Uterus (tissue), 3 donors: ENCODE measurements at regions not wholly inside any gene's neighbourhood (a gene's known extent, or its start where the extent isn't known, plus 50 kb on each side); places are given as distances from the start of the nearest gene placed in this dataset.

ENCODE experiments used
- DNase-seq, 2 donors: peaks; one replicate each; pipeline ENCODE4 v3.0.0-alpha.2; 2019 to 2020
- H3K27ac ChIP-seq, 2 donors: fragments of 200-600 bp; sonication (generic); 1 replicate in 1 of 2; 2 replicates in 1 of 2; pipeline ENCODE4 v1.5.1; 2016 to 2018
- H3K27me3 ChIP-seq, 2 donors: fragments of 200-600 bp; sonication (generic); one replicate each; pipeline ENCODE4 v1.5.1; 2018 to 2019; ENCODE audit warnings: control low read depth in 1 of 2
- H3K36me3 ChIP-seq, 2 donors: fragments of 200-600 bp; sonication (generic); one replicate each; pipeline ENCODE4 v1.5.1; 2019; ENCODE audit warnings: control low read depth in 1 of 2
- H3K4me1 ChIP-seq, 2 donors: fragments of 200-600 bp; sonication (generic); one replicate each; pipeline ENCODE4 v1.5.1; 2018 to 2019; ENCODE audit warnings: control low read depth in 1 of 2
- H3K4me3 ChIP-seq, 2 donors: fragments of 200-600 bp; sonication (generic); 1 replicate in 1 of 2; 2 replicates in 1 of 2; pipeline ENCODE4 v1.5.1; 2018 to 2019; ENCODE audit warnings: mild to moderate bottlenecking in 1 of 2
- H3K9me3 ChIP-seq, 2 donors: fragments of 200-600 bp; sonication (generic); one replicate each; pipeline ENCODE4 v1.5.1; 2019; ENCODE audit warnings: control low read depth in 1 of 2
- CTCF ChIP-seq, 4 experiments: fragments of 200-600 bp in 2 of 4; fragments of 450-650 bp in 2 of 4; sonication (generic) in 2 of 4; IDR thresholded peaks; one replicate each; pipeline ENCODE4 v1.5.1; 2016 to 2019; ENCODE audit warnings: antibody characterized with exemption in 4 of 4, mild to moderate bottlenecking in 2 of 4, moderate library complexity in 1 of 4
- POLR2A ChIP-seq, 2 donors: fragments of 450-650 bp; IDR thresholded peaks; one replicate each; pipeline ENCODE4 v1.6.1; 2016; ENCODE audit warnings: antibody characterized with exemption in 2 of 2, mild to moderate bottlenecking in 1 of 2, moderate library complexity in 1 of 2
- intact Hi-C: fragments of 100-400 bp; cut with DNase I; formaldehyde crosslinking; loops from one replicate; pipeline ENCODE4 v1.15.1; 2023; ENCODE audit warnings: low total_unique reads
- donor health status: DM: yes; HTN: yes; CAD: no.

GRCh38 chr7:125119559-125120115 lies 190.0 kb upstream of the POT1 start:
- Histone ChIP-seq H3K9me3 (no peaks in the 10 kb centered on the region), H3K27me3 (no peaks in the 10 kb centered on the region), H3K4me3 (no peak overlapping the region), H3K27ac (no peak overlapping the region), H3K36me3 (no peaks in the 10 kb centered on the region), H3K4me1 (no peaks in the 10 kb centered on the region)
- intact Hi-C loops = no loop called here
- no peak for DNase-seq
- no peak for TF ChIP-seq POLR2A (IDR thresholded peaks at IDR 0.05)
- TF ChIP-seq CTCF (IDR thresholded peaks at IDR 0.05) = no peak

GRCh38 chr7:125118444-125118843 lies 188.8 kb upstream of the POT1 start:
- Histone ChIP-seq H3K4me1 (no peaks in the 10 kb centered on the region), H3K27ac (no peak overlapping the region), H3K27me3 (no peaks in the 10 kb centered on the region), H3K9me3 (no peaks in the 10 kb centered on the region), H3K4me3 (no peak overlapping the region), H3K36me3 (no peaks in the 10 kb centered on the region)
- DNase-seq = no peak
- intact Hi-C loops = no loop called here
- TF ChIP-seq POLR2A (IDR thresholded peaks at IDR 0.05) = no peak
- no peak for TF ChIP-seq CTCF (IDR thresholded peaks at IDR 0.05)

- Histone ChIP-seq H3K27me3 (no peaks in the 10 kb centered on the region), H3K36me3 (no peaks in the 10 kb centered on the region), H3K9me3 (no peaks in the 10 kb centered on the region), H3K4me1 (no peaks in the 10 kb centered on the region), H3K4me3 (no peak overlapping the region), H3K27ac (no peak overlapping the region)
- DNase-seq = no peak
- intact Hi-C loops = no loop called here
- TF ChIP-seq POLR2A (IDR thresholded peaks at IDR 0.05) = no peak
- no peak for TF ChIP-seq CTCF (IDR thresholded peaks at IDR 0.05)
These were observed 183.2 kb upstream of the POT1 start for GRCh38 chr7:125112850-125113249.

- H3K27ac ChIP-seq = no peak overlapping the region
- no peaks in the 10 kb centered on the region for H3K4me1 ChIP-seq
- no peak for DNase-seq
- intact Hi-C loops = no loop called here
- H3K9me3 ChIP-seq = no peaks in the 10 kb centered on the region
- no peaks in the 10 kb centered on the region for H3K36me3 ChIP-seq
- no peaks in the 10 kb centered on the region for H3K27me3 ChIP-seq
- no peak for TF ChIP-seq POLR2A (IDR thresholded peaks at IDR 0.05)
- no peak for TF ChIP-seq CTCF (IDR thresholded peaks at IDR 0.05)
- H3K4me3 ChIP-seq = no peak overlapping the region
These were observed 169.9 kb upstream of the POT1 start for GRCh38 chr7:125099519-125099918.

GRCh38 chr7:125098377-125098970 lies 168.8 kb upstream of the POT1 start:
- intact Hi-C loops = no loop called here
- Histone ChIP-seq H3K4me3 (no peak overlapping the region), H3K27me3 (no peaks in the 10 kb centered on the region), H3K36me3 (no peaks in the 10 kb centered on the region), H3K9me3 (no peaks in the 10 kb centered on the region), H3K4me1 (no peaks in the 10 kb centered on the region), H3K27ac (no peak overlapping the region)
- no peak for DNase-seq
- TF ChIP-seq CTCF (IDR thresholded peaks at IDR 0.05) (no peak), POLR2A (IDR thresholded peaks at IDR 0.05) (no peak)
